ENCODE measurements at regions not wholly inside any gene's neighbourhood (a gene's known extent, or its start where the extent isn't known, plus 50 kb on each side); places are given as distances from the start of the nearest gene placed in this dataset.

DNA sequence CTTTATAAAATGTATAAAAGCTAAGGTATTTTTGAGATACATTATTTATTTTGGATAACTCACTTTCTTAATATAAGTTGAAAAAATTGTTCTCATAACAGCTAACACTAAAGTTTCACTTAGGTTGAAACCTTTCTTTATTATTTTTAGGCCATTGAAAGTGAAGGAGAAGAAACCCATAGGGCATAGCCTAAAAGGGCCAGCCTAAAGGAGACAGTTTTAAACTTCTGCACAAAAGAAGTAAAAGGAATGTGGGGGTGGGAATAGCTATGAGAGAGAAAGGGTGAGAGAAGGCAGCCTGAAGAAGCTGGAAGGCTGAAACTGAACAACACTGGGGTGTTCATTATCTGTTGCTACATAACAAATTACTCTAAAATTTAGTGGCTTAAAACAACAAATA is 57.6 kb upstream of the RAPGEF2 start:
- no peak overlapping the region for H3K27ac Mint-ChIP-seq
- intact Hi-C loops (cut with micrococcal nuclease) = no loop called here
- peaks cover 4% of the 10 kb centered on the region for H3K4me1 Mint-ChIP-seq (ENCODE audit: low read depth)
- H3K4me3 Mint-ChIP-seq = no peak overlapping the region
- CTCF ChIA-PET = interaction anchor here (0.6 kb wide), 2 partner anchors 162 to 329 kb away, joined by 3 read pairs; no protein-coding TSS in a partner anchor
- no peaks in the 10 kb centered on the region for H3K36me3 Mint-ChIP-seq (ENCODE audit: low read depth)
- peaks cover 12% of the 10 kb centered on the region for H3K27me3 Mint-ChIP-seq (ENCODE audit: low read depth)
- H3K9me3 Mint-ChIP-seq = no peaks in the 10 kb centered on the region
- DNase-seq = no peak

DNA sequence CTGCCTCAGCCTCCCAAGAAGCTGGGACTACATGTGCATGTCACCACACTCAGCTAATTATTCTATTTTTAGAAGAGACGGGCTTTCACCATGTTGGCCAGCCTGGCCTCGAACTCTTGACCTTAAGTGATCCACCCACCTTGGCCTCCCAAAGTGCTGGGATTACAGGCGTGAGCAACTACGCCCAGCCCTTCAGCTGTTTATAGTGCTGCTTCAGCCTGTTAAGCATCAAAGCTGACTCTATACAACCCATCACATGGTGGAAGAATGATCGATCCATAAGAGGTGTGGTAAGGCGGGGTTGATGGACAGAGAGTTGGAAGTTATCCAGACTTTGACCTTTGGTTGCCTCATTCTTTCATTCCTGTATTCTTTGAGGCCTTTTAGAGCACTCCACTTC is 56.2 kb upstream of the RAPGEF2 start:
- no peak overlapping the region for H3K27ac Mint-ChIP-seq
- H3K9me3 Mint-ChIP-seq = no peaks in the 10 kb centered on the region
- no peak for DNase-seq
- CTCF ChIA-PET = no interaction called here
- H3K4me3 Mint-ChIP-seq = no peak overlapping the region
- intact Hi-C loops (cut with micrococcal nuclease) = no loop called here
- H3K4me1 Mint-ChIP-seq (ENCODE audit: low read depth) = peaks cover 11% of the 10 kb centered on the region
- peaks cover 10% of the 10 kb centered on the region for H3K27me3 Mint-ChIP-seq (ENCODE audit: low read depth)
- no peaks in the 10 kb centered on the region for H3K36me3 Mint-ChIP-seq (ENCODE audit: low read depth)

DNA sequence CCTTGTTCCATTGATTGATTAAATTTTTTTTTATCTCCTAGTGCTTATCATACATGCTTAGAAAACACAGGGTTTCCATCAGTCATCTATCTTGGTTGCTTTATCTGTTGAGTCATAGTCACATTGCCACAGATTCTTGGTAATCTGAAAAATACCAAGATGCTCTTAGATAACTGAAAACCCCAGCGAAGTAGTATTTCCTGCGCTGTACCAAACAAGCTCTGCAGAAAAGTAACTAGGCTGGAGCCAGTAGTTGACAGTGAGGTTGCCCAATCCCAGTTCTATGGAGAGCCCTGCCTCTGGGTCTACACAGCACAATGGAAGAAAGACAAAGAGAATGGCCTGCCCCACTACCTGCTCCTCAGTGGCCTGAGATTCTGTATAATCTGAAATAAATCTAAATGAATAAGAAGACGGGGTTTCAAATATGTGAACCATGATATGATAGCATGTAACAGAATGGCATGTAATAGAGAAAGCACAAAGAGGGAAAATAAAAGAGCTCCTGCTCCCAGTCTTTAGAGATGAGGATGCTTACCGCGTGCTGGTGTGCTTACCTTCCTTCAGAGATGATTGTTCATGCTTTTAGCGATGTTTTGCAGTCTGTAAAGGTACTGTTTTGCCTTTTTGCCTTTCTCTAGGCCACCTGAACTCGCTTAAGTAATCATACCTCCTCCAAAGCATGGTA is 55.3 kb upstream of the RAPGEF2 start:
- Mint-ChIP-seq H3K27ac (no peak overlapping the region), H3K4me3 (no peak overlapping the region), H3K27me3 (ENCODE audit: low read depth) (peaks cover 8% of the 10 kb centered on the region), H3K36me3 (ENCODE audit: low read depth) (no peaks in the 10 kb centered on the region), H3K9me3 (no peaks in the 10 kb centered on the region), H3K4me1 (ENCODE audit: low read depth) (peaks cover 15% of the 10 kb centered on the region)
- no peak for DNase-seq
- CTCF ChIA-PET = no interaction called here
- intact Hi-C loops (cut with micrococcal nuclease) = no loop called here

DNA sequence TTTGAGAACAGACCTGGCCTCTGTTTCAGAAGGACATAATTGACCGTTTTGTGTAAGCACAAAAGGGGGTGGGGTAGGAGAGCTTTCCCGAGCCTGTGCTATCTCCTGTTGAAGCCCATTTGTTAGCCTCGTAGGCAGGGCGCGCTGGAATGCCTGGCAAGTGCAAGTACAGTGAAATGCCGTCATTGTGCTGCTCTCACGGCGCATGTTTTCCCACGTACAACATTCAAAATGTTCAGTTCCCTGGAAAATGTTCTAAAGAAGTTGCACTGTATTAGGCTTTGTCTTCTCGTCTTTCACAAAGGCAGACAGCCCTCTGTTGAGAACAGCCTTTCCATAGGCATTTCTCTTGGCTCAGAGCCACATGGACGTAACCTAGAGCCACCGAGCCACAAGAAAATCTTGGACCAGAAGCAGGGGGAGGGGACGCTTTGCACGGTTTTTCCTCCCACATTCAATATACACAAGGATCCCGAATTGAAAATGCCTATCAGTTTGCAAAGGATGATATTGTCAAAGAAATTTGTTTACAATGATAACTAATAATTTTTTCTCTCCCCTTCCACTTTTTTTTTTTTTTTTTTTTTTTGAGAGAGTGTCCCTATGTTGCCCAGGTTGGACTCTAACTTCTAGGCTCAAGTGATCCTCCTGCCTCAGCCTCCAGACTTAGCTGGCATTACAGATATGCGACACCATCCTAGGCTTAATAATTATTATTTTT is 54.6 kb upstream of the RAPGEF2 start:
- no peak for DNase-seq
- intact Hi-C loops (cut with micrococcal nuclease) = no loop called here
- Mint-ChIP-seq H3K4me1 (ENCODE audit: low read depth) (peaks cover 15% of the 10 kb centered on the region), H3K4me3 (no peak overlapping the region), H3K27me3 (ENCODE audit: low read depth) (peaks cover 6% of the 10 kb centered on the region), H3K36me3 (ENCODE audit: low read depth) (no peaks in the 10 kb centered on the region), H3K9me3 (no peaks in the 10 kb centered on the region), H3K27ac (no peak overlapping the region)
- CTCF ChIA-PET = no interaction called here

DNA sequence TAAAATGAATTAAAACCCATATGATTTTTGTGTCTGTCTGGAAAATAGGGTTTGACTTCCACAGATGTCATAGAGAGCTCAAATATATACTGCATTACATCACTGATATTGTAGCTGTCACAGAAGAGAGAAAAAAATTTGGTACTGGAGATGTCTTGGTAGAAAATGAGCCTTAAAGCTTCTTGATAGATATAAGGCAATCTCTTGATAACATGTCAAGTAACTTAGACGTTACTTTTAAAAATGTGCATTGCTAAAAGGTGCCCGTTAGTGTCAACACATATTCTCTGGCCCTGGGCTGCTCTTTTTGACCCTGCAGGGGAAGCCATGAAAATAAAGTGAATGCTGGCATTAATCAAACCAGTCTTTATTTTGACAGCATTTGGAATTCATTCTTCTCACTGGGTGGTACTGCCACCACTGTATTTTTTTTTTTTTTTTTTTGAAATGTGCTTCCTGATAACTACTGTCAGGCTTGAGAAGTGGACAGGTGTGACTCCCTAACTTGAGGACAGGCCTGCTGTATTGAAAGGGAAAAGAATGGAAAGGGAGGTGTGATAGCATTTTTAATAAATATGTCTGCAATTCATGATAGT is 53.0 kb upstream of the RAPGEF2 start:
- H3K27ac Mint-ChIP-seq = no peak overlapping the region
- H3K9me3 Mint-ChIP-seq = no peaks in the 10 kb centered on the region
- no peak overlapping the region for H3K4me3 Mint-ChIP-seq
- peaks cover 13% of the 10 kb centered on the region for H3K27me3 Mint-ChIP-seq (ENCODE audit: low read depth)
- CTCF ChIA-PET = no interaction called here
- intact Hi-C loops (cut with micrococcal nuclease) = loop anchor here (2.0 kb wide), 1 partner anchor 27 kb away; no protein-coding TSS in a partner anchor
- no peak for DNase-seq
- H3K36me3 Mint-ChIP-seq (ENCODE audit: low read depth) = no peaks in the 10 kb centered on the region
- peaks cover 15% of the 10 kb centered on the region for H3K4me1 Mint-ChIP-seq (ENCODE audit: low read depth)

DNA sequence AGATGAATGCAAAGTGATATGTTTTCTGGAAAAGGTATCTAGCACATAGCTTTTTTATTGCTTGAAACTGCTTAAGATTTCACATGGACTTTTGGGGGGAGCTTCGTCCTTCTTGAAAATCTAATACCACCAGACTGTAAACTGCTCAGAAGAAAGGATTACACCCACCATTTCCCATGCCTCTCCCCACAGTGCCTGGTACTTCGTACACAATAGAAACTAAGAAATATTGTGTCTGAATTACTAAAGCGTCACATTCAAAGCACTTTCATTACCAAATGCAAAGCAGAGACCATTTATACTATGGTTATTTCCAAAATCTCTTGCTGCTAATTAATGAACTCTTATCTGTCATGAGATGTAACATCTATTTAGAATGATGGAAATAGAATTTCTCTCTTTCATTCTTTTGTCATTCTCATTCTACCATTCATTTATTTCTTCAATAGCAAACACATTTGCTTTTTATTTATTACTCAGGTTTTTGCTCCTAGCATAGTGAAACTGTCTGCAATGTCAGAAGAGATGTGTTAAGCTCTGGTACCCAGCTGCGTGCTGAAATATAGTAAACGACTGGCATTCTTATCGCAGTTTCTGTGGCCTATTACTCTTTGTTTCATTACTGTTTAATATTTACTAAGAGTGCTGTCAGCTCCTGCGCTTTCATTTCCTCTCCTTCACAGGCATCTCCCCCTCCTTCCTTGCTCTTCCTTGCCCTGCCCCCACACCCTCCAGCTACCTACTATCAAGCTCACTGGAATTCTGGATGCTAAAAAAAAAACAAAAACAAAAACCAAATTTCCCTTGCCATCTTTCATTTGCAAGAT is 51.4 kb upstream of the RAPGEF2 start:
- H3K27me3 Mint-ChIP-seq (ENCODE audit: low read depth) = peaks cover 13% of the 10 kb centered on the region
- H3K4me3 Mint-ChIP-seq = no peak overlapping the region
- H3K27ac Mint-ChIP-seq = no peak overlapping the region
- intact Hi-C loops (cut with micrococcal nuclease) = loop anchor here (2.0 kb wide), 1 partner anchor 25 kb away; no protein-coding TSS in a partner anchor
- H3K36me3 Mint-ChIP-seq (ENCODE audit: low read depth) = no peaks in the 10 kb centered on the region
- peaks cover 15% of the 10 kb centered on the region for H3K4me1 Mint-ChIP-seq (ENCODE audit: low read depth)
- DNase-seq = no peak
- CTCF ChIA-PET = interaction anchor here (0.6 to 0.7 kb wide), 2 partner anchors 9 to 144 kb away, joined by 5 to 9 read pairs; no protein-coding TSS in a partner anchor
- no peaks in the 10 kb centered on the region for H3K9me3 Mint-ChIP-seq

DNA sequence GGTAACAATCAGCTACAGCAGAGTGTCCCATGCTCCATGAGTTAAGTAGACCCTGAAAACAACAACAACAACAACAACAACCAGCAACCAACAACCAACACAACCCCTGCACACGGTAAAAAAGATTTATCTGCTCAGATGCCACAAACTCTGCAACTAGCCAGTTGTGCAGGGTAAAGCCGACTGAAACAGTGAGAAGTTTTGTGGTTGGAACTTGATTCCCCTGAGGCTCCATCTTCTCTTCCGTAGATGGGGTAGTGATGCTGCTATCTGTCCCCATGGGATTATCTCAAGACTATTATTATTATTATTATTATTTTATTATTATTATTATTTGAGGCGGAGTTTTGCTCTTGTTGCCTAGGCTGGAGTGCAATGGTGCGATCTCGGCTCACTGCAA is 50.6 kb upstream of the RAPGEF2 start:
- no peak for DNase-seq
- Mint-ChIP-seq H3K36me3 (ENCODE audit: low read depth) (no peaks in the 10 kb centered on the region), H3K27ac (no peak overlapping the region), H3K9me3 (no peaks in the 10 kb centered on the region), H3K4me1 (ENCODE audit: low read depth) (peaks cover 15% of the 10 kb centered on the region), H3K27me3 (ENCODE audit: low read depth) (peaks cover 13% of the 10 kb centered on the region), H3K4me3 (no peak overlapping the region)
- intact Hi-C loops (cut with micrococcal nuclease) = no loop called here
- CTCF ChIA-PET = no interaction called here
